NCI-H2107 treated with DMSO at 0.1 percent for 48 hours (cell line): ENCODE measurements at regions not wholly inside any gene's neighbourhood (a gene's known extent, or its start where the extent isn't known, plus 50 kb on each side); places are given as distances from the start of the nearest gene placed in this dataset.

Experiments used
- DNase-seq: peaks from one replicate; lab custom pipeline; 2025; ENCODE audit not compliant: unreplicated experiment; lab: John Stamatoyannopoulos, UW

- no peak for DNase-seq
Measured at GRCh38 chr16:8519179-8519578, 71.1 kb downstream of the TMEM114 start.

DNA sequence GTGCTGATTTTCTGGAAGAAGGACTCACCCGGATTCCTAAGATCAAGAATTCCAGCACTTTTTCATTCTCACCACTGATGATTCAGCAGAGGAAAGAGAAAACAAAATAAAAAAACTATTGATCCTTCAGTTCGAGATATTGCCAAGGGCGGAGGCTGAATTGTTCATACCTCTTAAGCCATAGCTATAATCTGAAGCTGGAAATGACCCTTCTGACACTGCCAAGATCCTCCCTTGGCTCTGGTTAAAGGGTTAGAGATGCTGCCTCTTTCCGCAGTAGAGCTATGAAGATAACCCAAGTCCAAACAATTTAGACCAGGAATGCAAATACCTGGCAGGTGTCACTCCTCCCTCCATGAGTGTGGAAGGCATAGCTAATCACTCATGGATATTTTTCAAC, 73.0 kb downstream of the TMEM114 start:
- no peak for DNase-seq

- DNase-seq, result no peak
Measured at GRCh38 chr16:8516471-8516870, 73.8 kb downstream of the TMEM114 start.

GRCh38 chr16:8512941-8513624, 77.2 kb downstream of the TMEM114 start:
- DNase-seq, result no peak

- no peak for DNase-seq
Measured at GRCh38 chr16:8511464-8511863, 78.8 kb downstream of the TMEM114 start.

- DNase-seq, result no peak
Measured at GRCh38 chr16:8510160-8510559, 80.2 kb downstream of the TMEM114 start.

DNA sequence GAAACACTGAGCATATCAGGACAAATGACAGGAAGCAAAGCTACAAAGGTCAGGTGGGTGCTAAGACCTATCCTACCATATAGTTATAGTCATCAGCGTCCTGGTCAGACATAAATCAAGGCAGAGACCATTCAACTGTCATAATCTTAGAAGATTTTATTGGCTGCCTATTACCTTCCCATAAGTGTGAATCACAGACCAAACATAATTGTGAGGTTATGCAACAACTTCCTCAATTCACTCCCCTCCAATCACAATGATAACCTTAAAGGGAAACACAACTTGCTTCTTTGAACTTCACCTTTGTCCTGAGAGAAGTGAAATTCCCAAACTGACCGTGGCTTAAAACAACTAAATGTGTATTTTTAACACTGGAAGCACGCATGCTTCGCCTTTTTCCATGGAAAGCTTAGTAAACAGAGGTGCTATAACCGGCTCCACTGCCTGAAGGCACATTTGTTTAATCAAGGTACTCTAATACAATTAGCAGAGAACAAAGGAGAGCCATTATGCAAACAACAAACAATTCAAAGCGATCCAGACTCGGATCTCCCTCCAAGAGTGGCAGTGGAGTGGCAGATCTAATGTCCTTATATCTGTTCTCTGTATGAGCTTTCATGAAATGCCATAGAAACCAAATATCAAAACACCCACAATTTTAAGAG, 84.9 kb downstream of the TMEM114 start:
- no peak for DNase-seq

- no peak for DNase-seq
Measured at GRCh38 chr16:8502446-8502845, 87.9 kb downstream of the TMEM114 start.

GRCh38 chr16:8500351-8500750, 90.0 kb downstream of the TMEM114 start:
- no peak for DNase-seq

GRCh38 chr16:8496364-8496763, 93.9 kb downstream of the TMEM114 start:
- no peak for DNase-seq

DNA sequence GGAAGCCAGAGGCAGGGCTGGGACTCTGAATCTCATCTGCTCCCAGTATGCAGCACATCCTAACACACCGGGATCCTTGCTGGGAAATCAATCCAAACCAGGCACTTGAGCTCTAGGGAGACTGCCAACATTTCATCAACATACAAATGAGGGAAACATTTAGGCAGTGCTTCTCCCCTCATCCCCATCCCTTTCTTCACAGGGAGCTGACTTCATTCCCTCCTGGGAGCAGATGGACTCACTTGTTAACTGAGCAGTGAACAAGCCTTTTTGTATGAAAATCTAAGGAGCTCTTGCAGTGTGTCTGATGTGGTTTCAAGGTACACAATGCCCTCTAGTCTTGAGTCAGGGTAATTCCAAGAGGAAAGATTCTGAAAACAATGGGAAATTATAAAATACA, 96.3 kb downstream of the TMEM114 start:
- no peak for DNase-seq

GRCh38 chr16:8492690-8493089, 97.6 kb downstream of the TMEM114 start:
- DNase-seq, result no peak

DNA sequence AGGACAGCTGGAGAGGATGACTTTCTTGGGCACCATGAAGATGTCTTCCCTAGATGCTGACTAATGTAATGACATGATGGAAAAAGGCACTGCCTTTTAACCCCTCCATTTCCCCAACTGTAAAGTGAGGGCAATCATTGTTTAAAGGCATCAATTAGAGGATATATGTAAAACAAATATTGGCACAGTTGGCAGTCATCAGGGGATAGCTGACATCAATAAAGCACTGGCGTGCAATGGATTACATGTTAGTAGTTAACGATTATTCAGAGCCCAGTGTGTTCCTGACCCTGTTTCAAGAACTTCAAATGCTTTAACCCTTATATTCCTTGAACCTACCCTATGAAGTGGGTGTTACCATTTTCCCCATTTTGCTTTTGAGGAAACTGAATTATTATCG, 100.7 kb downstream of the TMEM114 start:
- no peak for DNase-seq

GRCh38 chr16:8486985-8487384, 103.3 kb downstream of the TMEM114 start:
- DNase-seq, result no peak

DNA sequence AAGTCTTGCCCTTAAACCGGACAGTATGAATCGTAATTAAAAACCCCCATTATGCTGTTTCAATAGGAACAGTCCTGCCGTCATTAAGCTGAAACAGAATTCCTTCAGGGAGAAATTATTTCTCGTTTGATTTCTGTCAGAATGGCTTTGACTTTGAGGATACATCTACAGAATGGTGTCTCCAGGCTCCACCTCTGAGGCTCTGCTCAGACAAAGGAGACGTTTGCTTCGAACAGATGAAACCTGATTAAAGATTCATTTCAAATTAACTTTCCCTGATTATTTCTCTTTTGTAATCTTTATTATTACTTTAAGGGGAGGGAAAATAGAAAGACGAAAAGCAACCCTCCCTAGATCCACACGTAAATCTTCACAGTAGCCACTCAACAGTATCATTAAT, 106.9 kb downstream of the TMEM114 start:
- DNase-seq, result no peak

DNA sequence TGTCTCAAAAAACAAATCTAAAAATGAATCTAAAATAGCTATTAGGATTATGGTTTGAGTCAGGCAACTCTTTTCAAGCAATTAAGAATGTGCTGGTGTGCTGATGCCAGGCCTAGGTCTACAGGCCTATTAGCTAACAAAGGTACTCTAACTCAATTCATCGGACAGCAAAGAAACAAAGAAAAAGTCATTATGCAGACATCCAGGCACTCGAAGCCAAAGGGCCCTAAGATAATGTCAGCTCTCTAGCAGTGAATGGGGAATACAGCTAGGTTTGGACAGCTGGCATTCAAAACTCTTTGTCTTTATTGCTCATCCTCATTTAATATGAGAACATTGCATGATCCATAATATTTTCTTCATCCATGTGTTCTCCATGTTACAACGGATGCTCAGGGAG, 108.5 kb downstream of the TMEM114 start:
- DNase-seq, result no peak

DNA sequence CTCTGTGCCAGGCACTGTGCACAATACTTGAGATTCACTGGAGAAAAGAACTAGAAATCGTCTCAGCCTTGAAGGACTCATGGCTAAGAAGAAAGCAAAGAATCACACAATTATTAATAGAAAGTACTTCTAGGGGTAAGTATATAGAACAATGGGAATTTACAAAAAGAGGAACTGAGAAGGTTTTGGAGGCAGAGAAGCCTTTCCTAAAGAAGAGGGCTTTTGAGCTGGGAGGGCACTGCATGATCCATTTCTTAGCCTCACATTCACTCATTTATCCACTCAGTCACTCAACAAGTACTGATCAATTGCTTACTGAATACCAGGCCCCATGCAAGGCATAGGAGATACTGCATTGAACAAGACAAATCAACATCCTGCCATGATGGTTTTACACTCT, 113.5 kb downstream of the TMEM114 start:
- no peak for DNase-seq

DNA sequence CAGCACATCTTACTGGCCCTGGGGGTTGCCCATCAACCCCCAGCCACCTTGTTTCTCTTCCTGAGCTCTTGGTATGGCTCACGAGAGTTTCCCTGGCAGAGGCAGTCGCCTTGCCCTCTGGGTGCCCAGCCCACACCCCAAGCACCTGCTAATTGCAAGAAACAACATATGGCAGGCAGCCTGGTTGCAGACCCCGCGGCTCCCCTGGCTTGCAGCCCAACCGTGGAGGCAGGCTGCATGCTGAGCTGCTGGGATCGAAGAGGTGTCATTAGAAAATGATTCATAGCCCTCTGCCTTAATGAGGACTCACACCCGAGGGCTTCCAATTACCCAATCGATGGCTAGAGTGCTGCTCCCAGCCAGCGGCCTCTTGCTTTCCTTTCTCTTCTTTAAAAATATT, 115.7 kb downstream of the TMEM114 start:
- DNase-seq, result no peak

- DNase-seq, result no peak
Measured at GRCh38 chr16:8469102-8469778, 121.1 kb downstream of the TMEM114 start.

DNA sequence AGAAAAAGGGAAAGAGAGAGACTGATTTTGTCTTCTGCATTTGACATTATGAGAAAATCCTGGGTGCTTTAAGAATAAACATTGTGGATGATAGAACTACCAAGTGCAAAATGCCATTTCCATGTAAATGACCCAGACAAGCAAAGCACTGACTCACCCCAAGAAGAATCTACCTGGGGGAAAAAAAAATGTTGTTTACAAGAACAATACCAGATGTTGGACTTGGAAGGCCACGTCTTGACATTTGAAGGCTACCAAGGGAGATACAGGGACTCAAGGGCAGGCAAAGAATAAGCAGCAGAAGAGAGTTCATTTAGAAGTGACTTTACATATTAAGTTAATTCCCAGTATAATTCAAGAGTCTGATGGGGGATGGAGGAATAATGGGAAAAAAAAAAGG, 125.3 kb downstream of the TMEM114 start:
- no peak for DNase-seq

GRCh38 chr16:8459085-8459733, 131.1 kb downstream of the TMEM114 start:
- no peak for DNase-seq

DNA sequence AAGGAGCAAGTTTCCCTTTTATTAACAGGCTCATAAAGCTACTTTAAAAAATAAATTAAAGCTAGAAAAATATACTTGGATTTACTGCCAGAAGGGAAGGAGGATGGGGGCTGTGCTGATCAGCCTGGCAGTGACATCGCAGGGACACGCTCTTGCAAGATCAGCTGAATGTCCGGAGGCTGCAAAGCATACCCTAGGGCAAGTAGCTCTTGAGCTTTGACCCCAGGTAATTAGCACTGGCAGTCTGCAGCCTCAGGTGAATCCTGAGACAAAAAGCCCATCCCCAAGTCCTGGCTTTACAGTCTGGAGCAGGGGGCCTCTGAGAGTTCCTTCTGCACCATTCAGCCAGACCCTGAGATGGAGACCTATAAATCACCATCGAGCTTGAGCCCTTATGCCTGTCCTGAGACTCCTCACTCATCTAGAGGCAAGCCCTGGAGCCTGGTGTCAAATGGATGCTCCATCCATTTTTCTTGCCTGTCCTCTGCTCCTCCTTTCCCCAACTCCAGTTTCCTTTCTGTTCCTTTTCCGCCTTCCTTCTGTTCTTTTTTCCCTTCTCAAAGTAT, 131.7 kb downstream of the TMEM114 start:
- no peak for DNase-seq
